ENCODE measurements at regions not wholly inside any gene's neighbourhood (a gene's known extent, or its start where the extent isn't known, plus 50 kb on each side); places are given as distances from the start of the nearest gene placed in this dataset.

DNA sequence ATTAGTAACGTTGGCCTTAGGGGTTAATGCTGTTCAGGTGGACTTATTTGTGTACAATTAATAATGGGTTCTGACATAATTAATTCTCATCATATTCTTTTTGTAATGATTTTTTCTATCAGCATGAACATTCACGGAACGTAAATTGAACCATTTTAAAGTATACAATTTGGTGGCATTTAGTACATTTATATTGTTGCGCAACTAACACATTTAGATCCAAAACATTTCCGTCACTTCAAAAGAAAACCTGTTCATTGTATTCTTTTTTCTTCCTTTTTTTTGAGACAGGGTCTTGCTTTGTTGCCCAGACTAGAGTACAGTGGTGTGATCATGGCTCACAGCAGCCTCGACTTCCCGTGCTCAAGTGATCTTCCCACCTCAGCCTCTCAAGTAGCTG lies 65.8 kb downstream of the BOD1L2 start:
- Histone ChIP-seq H3K4me1 (ENCODE audit: control insufficient read depth, insufficient read depth, low read length) (no peaks in the 10 kb centered on the region), H3K27ac (ENCODE audit: extremely low read depth, low read depth, low read length) (no peak overlapping the region), H3K9me3 (ENCODE audit: control insufficient read depth, insufficient read depth, low read depth, low read length) (no peaks in the 10 kb centered on the region), H3K4me3 (ENCODE audit: low read depth, low read length) (no peak overlapping the region), H3K36me3 (ENCODE audit: control insufficient read depth in 2 of 2, insufficient read depth in 1 of 2, low read length in 2 of 2) (no peaks in the 10 kb centered on the region)
- POLR2A ChIA-PET = no interaction called here
- TF ChIP-seq, protein P1, sequence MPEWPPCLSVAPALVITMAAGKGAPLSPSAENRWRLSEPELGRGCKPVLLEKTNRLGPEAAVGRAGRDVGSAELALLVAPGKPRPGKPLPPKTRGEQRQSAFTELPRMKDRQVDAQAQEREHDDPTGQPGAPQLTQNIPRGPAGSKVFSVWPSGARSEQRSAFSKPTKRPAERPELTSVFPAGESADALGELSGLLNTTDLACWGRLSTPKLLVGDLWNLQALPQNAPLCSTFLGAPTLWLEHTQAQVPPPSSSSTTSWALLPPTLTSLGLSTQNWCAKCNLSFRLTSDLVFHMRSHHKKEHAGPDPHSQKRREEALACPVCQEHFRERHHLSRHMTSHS (tag by site-specific recombination; IDR thresholded peaks at IDR 0.05) = no peak
- TF ChIP-seq, protein P2, sequence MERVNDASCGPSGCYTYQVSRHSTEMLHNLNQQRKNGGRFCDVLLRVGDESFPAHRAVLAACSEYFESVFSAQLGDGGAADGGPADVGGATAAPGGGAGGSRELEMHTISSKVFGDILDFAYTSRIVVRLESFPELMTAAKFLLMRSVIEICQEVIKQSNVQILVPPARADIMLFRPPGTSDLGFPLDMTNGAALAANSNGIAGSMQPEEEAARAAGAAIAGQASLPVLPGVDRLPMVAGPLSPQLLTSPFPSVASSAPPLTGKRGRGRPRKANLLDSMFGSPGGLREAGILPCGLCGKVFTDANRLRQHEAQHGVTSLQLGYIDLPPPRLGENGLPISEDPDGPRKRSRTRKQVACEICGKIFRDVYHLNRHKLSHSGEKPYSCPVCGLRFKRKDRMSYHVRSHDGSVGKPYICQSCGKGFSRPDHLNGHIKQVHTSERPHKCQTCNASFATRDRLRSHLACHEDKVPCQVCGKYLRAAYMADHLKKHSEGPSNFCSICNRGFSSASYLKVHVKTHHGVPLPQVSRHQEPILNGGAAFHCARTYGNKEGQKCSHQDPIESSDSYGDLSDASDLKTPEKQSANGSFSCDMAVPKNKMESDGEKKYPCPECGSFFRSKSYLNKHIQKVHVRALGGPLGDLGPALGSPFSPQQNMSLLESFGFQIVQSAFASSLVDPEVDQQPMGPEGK (tag by site-specific recombination; IDR thresholded peaks at IDR 0.05) = no peak
- TF ChIP-seq, protein P3, sequence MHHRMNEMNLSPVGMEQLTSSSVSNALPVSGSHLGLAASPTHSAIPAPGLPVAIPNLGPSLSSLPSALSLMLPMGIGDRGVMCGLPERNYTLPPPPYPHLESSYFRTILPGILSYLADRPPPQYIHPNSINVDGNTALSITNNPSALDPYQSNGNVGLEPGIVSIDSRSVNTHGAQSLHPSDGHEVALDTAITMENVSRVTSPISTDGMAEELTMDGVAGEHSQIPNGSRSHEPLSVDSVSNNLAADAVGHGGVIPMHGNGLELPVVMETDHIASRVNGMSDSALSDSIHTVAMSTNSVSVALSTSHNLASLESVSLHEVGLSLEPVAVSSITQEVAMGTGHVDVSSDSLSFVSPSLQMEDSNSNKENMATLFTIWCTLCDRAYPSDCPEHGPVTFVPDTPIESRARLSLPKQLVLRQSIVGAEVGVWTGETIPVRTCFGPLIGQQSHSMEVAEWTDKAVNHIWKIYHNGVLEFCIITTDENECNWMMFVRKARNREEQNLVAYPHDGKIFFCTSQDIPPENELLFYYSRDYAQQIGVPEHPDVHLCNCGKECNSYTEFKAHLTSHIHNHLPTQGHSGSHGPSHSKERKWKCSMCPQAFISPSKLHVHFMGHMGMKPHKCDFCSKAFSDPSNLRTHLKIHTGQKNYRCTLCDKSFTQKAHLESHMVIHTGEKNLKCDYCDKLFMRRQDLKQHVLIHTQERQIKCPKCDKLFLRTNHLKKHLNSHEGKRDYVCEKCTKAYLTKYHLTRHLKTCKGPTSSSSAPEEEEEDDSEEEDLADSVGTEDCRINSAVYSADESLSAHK (tag by site-specific recombination; IDR thresholded peaks at IDR 0.05) = no peak
- TF ChIP-seq OSR2 (tag by site-specific recombination; IDR thresholded peaks at IDR 0.05) (no peak), ZBTB7A (tag by site-specific recombination; IDR thresholded peaks at IDR 0.05; ENCODE audit: low read depth) (no peak), ZNF555 (tag by site-specific recombination; conservative IDR thresholded peaks at IDR 0.05) (no peak), ZNF549 (tag by site-specific recombination; IDR thresholded peaks at IDR 0.05) (no peak), OVOL3 (tag by site-specific recombination; IDR thresholded peaks at IDR 0.05) (no peak), ZNF830 (tag by site-specific recombination; IDR thresholded peaks at IDR 0.05; ENCODE audit: low read depth) (no peak), KLF8 (tag by site-specific recombination; IDR thresholded peaks at IDR 0.05) (no peak), ZNF366 (tag by site-specific recombination; conservative IDR thresholded peaks at IDR 0.05) (no peak), ZNF202 (tag by site-specific recombination; IDR thresholded peaks at IDR 0.05; ENCODE audit: borderline replicate concordance) (no peak)
- TF ChIP-seq, protein P4, sequence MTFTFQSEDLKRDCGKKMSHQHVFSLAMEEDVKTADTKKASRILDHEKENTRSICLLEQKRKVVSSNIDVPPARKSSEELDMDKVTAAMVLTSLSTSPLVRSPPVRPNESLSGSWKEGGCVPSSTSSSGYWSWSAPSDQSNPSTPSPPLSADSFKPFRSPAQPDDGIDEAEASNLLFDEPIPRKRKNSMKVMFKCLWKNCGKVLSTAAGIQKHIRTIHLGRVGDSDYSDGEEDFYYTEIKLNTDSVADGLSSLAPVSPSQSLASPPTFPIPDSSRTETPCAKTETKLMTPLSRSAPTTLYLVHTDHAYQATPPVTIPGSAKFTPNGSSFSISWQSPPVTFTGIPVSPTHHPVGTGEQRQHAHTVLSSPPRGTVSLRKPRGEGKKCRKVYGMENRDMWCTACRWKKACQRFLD (tag by site-specific recombination; IDR thresholded peaks at IDR 0.05) = no peak
- TF ChIP-seq, protein P5, sequence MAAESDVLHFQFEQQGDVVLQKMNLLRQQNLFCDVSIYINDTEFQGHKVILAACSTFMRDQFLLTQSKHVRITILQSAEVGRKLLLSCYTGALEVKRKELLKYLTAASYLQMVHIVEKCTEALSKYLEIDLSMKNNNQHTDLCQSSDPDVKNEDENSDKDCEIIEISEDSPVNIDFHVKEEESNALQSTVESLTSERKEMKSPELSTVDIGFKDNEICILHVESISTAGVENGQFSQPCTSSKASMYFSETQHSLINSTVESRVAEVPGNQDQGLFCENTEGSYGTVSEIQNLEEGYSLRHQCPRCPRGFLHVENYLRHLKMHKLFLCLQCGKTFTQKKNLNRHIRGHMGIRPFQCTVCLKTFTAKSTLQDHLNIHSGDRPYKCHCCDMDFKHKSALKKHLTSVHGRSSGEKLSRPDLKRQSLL (tag by site-specific recombination; IDR thresholded peaks at IDR 0.05) = no peak
- CTCF ChIA-PET = no interaction called here

DNA sequence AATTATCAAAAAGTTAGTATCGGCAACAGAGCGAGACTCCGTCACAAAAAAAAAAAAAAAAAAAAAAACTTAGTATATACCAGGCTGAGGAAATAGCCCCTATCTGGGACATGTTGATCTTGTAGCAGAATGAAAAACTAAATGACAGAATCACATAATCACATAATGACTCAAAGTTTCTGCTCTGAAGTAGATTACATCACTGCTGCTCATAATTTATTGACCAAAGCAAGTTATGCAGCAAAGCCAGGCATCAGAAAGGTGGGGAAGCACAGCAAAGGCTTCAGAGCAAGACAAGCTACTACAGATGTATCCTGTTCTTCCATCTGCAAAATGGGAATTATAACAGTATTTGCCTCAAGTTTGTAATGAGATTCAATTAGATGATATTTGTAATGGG lies 68.1 kb downstream of the BOD1L2 start:
- H3K4me1 ChIP-seq (ENCODE audit: control insufficient read depth, insufficient read depth, low read length) = no peaks in the 10 kb centered on the region
- no peaks in the 10 kb centered on the region for H3K9me3 ChIP-seq (ENCODE audit: control insufficient read depth, insufficient read depth, low read depth, low read length)
- no peak overlapping the region for H3K4me3 ChIP-seq (ENCODE audit: low read depth, low read length)
- no peak overlapping the region for H3K27ac ChIP-seq (ENCODE audit: extremely low read depth, low read depth, low read length)
- CTCF ChIA-PET = interaction anchor here (0.6 kb wide), 1 partner anchor 363 kb away, joined by 3 read pairs; no protein-coding TSS in a partner anchor
- no peaks in the 10 kb centered on the region for H3K36me3 ChIP-seq (ENCODE audit: control insufficient read depth in 2 of 2, insufficient read depth in 1 of 2, low read length in 2 of 2)
- POLR2A ChIA-PET = no interaction called here
- TF ChIP-seq ZNF112 (tag by site-specific recombination; IDR thresholded peaks at IDR 0.05) (no peak), ZNF585B (tag by site-specific recombination; IDR thresholded peaks at IDR 0.05) (no peak), ZNF610 (tag by site-specific recombination; IDR thresholded peaks at IDR 0.05; ENCODE audit: borderline replicate concordance) (no peak), ZNF544 (tag by site-specific recombination; IDR thresholded peaks at IDR 0.05) (no peak), ZNF600 (tag by site-specific recombination; IDR thresholded peaks at IDR 0.05) (no peak), ZNF391 (tag by site-specific recombination; IDR thresholded peaks at IDR 0.05; ENCODE audit: borderline replicate concordance, low read depth) (no peak), ZNF211 (tag by site-specific recombination; IDR thresholded peaks at IDR 0.05; ENCODE audit: low read depth) (no peak), SCRT2 (tag by site-specific recombination; IDR thresholded peaks at IDR 0.05) (no peak), ZNF530 (tag by site-specific recombination; IDR thresholded peaks at IDR 0.05; ENCODE audit: low read depth) (no peak), ZNF548 (tag by site-specific recombination; IDR thresholded peaks at IDR 0.05) (no peak), ZNF133 (tag by site-specific recombination; IDR thresholded peaks at IDR 0.05) (no peak)
- TF ChIP-seq, protein P3 (tag by site-specific recombination; IDR thresholded peaks at IDR 0.05) = no peak
